Neural cell (in vitro differentiated cells): ENCODE measurements at regions not wholly inside any gene's neighbourhood (a gene's known extent, or its start where the extent isn't known, plus 50 kb on each side); places are given as distances from the start of the nearest gene placed in this dataset.

Experiments
- EP300 ChIP-seq: fragments of 450-650 bp; conservative IDR thresholded peaks from 2 replicates; pipeline ENCODE4 v1.6.1; 2014; ENCODE audit warnings: antibody characterized with exemption, mild to moderate bottlenecking, moderate library complexity; ENCODE audit not compliant: poor library complexity, severe bottlenecking
- EZH2 ChIP-seq: fragments of 200-600, 300-800 bp; shearing (Covaris generic), sonication (generic); IDR thresholded peaks from 2 replicates; pipeline ENCODE4 v1.6.1; 2014; ENCODE audit warnings: antibody characterized with exemption, low read length, borderline replicate concordance, mild to moderate bottlenecking; ENCODE audit not compliant: insufficient read depth, poor library complexity, severe bottlenecking
- MXI1 ChIP-seq: fragments of 450-650 bp; conservative IDR thresholded peaks from 2 replicates; pipeline ENCODE4 v1.6.1; 2014; ENCODE audit warnings: antibody characterized with exemption, mild to moderate bottlenecking; ENCODE audit not compliant: poor library complexity, severe bottlenecking
- POLR2AphosphoS5 ChIP-seq: IDR thresholded peaks from 2 replicates; pipeline ENCODE4 v1.6.1; 2012
- RAD21 ChIP-seq: fragments of 450-650 bp; conservative IDR thresholded peaks from 2 replicates; pipeline ENCODE4 v1.6.1; 2014; ENCODE audit warnings: antibody characterized with exemption, mild to moderate bottlenecking, moderate library complexity
- REST ChIP-seq: IDR thresholded peaks from 2 replicates; pipeline ENCODE4 v1.6.1; 2012; ENCODE audit warnings: borderline replicate concordance
- SMC3 ChIP-seq: fragments of 450-650 bp; conservative IDR thresholded peaks from 2 replicates; pipeline ENCODE4 v1.6.1; 2014; ENCODE audit warnings: antibody characterized with exemption, mild to moderate bottlenecking, moderate library complexity; ENCODE audit not compliant: poor library complexity
- TAF1 ChIP-seq: IDR thresholded peaks from 2 replicates; pipeline ENCODE4 v1.6.1; 2012; ENCODE audit warnings: low read depth
- TF ChIP-seq, protein P1 (sequence below): fragments of 450-650 bp; IDR thresholded peaks from 2 replicates; pipeline ENCODE4 v1.5.1; 2014; ENCODE audit warnings: antibody characterized with exemption, mild to moderate bottlenecking, moderate library complexity; ENCODE audit not compliant: poor library complexity, severe bottlenecking

- TF ChIP-seq, protein P1, sequence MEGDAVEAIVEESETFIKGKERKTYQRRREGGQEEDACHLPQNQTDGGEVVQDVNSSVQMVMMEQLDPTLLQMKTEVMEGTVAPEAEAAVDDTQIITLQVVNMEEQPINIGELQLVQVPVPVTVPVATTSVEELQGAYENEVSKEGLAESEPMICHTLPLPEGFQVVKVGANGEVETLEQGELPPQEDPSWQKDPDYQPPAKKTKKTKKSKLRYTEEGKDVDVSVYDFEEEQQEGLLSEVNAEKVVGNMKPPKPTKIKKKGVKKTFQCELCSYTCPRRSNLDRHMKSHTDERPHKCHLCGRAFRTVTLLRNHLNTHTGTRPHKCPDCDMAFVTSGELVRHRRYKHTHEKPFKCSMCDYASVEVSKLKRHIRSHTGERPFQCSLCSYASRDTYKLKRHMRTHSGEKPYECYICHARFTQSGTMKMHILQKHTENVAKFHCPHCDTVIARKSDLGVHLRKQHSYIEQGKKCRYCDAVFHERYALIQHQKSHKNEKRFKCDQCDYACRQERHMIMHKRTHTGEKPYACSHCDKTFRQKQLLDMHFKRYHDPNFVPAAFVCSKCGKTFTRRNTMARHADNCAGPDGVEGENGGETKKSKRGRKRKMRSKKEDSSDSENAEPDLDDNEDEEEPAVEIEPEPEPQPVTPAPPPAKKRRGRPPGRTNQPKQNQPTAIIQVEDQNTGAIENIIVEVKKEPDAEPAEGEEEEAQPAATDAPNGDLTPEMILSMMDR: no peak
- TF ChIP-seq EZH2 (no peak), EP300 (no peak), REST (no peak), MXI1 (no peak), RAD21 (no peak), POLR2AphosphoS5 (no peak), SMC3 (no peak), TAF1 (no peak)
Measured at GRCh38 chr6:88443554-88443953, 277.4 kb upstream of the CNR1 start.
